Fibroblast of the aortic adventitia (primary cell): ENCODE measurements at regions not wholly inside any gene's neighbourhood (a gene's known extent, or its start where the extent isn't known, plus 50 kb on each side); places are given as distances from the start of the nearest gene placed in this dataset.
A peak's percentile ranks its signal among the peaks of the same experiment; 100 is the strongest.

Source experiments
- DNase-seq: peaks from one replicate; pipeline ENCODE4 v3.0.0-alpha.2; 2010; ENCODE audit warnings: low read depth
- H3K4me3 ChIP-seq: 2 replicates; pipeline ENCODE4 v1.5.1; 2011; ENCODE audit warnings: low read depth, mild to moderate bottlenecking, control low read depth, low read length, moderate library complexity
- TF ChIP-seq, protein P1 (sequence below): IDR thresholded peaks from 2 replicates; pipeline ENCODE4 v1.5.1; 2011; ENCODE audit warnings: mild to moderate bottlenecking, low read length, control low read depth, inconsistent platforms; ENCODE audit not compliant: insufficient read depth

DNA sequence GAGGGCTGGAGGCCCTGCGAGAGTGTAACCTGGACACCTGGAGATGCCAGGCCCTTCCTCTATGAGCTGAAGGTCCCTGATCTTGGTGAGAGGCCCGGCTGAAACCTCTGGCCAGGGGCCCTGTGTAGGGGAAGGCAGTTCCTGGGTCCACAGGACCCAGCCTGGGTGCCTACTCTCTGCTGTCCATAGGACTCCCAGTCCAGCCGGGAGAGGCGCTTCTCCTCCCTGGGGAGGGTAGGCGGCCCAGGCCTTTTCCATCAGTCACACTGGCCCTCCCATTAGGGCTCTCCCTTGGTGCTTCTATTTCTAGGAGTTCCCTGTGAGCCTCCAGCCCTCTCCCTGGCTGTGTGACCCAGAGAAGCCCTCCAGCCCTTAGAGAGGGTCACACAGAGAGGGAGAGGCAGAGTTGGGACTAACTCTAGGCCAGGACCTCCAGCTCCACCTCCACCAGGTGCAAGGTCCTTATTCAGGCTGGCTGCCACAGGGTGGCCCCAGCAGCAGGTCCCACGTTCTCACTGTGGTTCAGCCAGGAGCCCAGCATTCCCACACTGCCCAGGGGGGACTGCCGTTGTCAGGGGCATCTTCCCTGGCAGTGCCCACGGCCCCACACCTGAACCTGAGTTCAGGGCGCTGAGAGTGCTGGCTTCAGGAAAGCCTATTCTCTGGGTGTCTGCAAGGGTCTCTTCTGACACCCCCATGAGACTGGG lies 146.8 kb downstream of the SMAD6 start:
- H3K4me3 ChIP-seq = no peak overlapping the region
- no peak for DNase-seq
- TF ChIP-seq, protein P1, sequence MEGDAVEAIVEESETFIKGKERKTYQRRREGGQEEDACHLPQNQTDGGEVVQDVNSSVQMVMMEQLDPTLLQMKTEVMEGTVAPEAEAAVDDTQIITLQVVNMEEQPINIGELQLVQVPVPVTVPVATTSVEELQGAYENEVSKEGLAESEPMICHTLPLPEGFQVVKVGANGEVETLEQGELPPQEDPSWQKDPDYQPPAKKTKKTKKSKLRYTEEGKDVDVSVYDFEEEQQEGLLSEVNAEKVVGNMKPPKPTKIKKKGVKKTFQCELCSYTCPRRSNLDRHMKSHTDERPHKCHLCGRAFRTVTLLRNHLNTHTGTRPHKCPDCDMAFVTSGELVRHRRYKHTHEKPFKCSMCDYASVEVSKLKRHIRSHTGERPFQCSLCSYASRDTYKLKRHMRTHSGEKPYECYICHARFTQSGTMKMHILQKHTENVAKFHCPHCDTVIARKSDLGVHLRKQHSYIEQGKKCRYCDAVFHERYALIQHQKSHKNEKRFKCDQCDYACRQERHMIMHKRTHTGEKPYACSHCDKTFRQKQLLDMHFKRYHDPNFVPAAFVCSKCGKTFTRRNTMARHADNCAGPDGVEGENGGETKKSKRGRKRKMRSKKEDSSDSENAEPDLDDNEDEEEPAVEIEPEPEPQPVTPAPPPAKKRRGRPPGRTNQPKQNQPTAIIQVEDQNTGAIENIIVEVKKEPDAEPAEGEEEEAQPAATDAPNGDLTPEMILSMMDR = no peak

DNA sequence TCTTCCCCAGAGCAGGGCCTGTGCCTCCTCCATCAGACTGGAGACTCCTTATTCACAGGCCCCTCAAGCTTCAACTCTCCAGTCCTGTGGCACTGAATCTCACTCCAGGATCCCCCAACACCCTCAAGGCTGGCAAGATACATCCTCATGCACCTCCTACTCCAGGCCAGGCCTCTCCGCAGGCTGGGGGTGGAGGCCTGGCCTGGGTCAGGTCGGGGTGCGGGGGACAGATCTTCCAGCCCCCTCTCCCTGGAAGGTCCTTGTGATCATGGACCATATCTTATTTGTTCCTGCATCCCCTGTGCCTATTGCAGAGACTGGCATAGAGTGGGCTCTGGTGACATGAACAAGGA lies 147.3 kb downstream of the SMAD6 start:
- H3K4me3 ChIP-seq = no peak overlapping the region
- no peak for DNase-seq

DNA sequence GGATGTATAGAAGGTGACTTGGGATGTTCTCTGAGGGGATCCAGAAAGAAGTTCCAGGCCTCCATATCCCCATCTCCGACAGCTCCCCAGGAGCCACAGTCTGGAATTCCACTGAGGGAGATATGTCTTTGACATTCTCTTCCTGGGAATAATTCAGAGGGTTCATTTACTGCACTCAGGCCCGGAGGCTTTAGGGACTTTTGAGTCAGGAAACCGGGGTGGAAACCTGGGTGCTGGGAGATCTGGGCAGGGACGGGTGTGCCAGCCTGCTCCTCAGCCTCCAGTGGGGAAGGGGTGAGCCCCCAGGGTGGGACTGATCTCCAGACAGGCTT lies 147.7 kb downstream of the SMAD6 start:
- TF ChIP-seq, protein P1 = no peak
- H3K4me3 ChIP-seq = no peak overlapping the region
- no peak for DNase-seq

More for the DNA sequence above, 147.3 kb downstream of the SMAD6 start:
- TF ChIP-seq, protein P1 = no peak

DNA sequence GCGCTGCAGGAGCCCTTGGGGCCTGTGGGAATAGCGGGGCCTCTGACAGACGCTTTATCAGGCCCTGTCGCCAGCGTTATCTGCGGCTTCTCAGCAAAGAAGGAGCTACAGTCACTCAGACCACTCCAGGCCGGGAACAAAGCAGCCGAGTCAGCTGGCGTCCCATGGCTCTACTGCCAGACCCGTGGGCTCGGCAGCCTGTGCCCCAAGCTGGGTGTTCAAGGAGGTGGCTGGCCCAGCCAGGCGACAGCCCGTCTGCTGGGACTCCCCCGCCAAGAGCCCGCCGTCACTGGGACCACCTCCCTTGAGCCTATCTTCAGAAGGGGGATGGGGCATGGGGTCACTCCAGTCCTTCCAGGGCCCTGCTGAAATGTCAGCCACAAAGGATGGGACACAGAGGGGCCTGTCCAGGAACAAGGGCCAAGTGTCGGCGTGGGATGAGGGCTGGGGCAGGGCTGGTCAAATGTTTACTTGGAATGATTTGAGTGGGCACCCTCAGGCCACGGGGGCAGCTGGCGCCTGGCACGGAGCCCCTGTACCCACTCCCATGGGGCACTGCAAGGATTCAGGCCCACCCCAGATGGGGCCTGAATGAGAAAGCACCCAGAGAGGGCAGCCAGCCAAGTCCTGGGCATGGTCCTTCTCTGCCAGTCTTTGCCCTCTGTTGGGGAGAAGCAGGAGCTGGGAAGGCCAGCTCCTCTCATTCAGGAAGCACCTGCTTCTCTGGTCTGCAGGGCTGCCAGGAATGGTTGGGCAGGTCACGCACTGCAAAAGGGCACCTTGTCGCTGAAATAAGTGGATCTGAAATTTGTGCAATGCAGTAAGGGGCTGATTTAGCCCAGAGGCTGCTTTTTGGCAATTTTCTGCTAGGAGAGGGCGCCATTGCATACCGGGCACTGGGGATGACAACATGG lies 148.3 kb downstream of the SMAD6 start:
- no peak for DNase-seq
- TF ChIP-seq, protein P1 = no peak
- no peak overlapping the region for H3K4me3 ChIP-seq

DNA sequence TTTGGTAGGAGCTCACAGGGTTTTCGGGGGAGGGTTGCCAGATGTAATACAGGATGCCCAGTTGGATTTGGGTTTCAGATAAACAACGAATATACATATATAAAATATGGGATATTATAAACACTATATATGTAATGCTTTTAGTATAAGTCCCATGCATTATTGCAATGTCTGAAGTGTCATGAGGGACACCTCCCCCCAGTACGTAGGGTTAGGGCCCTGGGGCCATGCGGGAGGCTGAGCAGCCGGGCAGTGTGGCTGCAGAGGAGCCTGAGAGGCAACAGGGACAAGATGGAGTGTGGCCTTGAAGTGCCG lies 148.9 kb downstream of the SMAD6 start:
- H3K4me3 ChIP-seq = peak overlapping the region; percentile 25
- TF ChIP-seq, protein P1 = no peak
- DNase-seq = peak; percentile 27

DNA sequence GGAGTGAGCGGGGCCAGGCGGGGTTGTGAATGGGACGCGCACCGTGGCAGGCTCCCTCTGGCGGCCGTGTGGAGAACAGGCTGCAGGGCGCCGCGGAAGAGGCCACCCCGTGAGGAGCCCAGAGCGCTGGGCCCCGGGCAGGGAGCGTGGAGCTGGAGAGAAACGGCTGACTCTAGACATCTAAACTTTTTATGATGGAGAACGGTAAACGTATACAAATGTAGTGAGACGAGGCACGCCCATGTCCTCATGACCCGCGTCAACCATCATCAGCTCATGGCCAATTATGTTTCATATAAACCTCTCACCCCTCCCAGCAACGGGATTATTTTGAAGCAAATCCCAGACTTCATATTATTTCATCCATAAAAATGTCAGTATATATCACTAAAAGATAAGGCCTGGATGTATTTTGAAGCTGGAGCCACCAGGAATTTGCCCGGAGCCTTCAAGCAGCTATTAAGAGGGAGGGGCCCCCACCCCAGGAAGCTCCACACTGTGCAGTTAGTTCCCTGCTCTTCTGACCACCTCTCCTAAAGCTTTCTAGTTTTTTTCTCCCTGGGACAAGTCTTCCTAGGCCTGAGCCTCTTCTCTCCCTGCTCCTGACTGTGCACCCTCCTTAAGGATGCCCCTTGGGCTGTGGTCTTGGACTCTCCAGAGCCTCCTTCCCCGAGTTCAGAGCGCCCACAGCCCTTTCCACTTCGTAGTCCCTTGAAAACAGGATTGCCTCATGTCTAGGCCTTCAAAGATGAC lies 149.5 kb downstream of the SMAD6 start:
- H3K4me3 ChIP-seq = no peak overlapping the region
- DNase-seq = peak; percentile 93
- TF ChIP-seq, protein P1 = peak; percentile 93
